22Rv1 (cell line): ENCODE measurements at regions not wholly inside any gene's neighbourhood (a gene's known extent, or its start where the extent isn't known, plus 50 kb on each side); places are given as distances from the start of the nearest gene placed in this dataset.

Source experiments
- ZFX ChIP-seq: fragments of 450-650 bp; IDR thresholded peaks from 2 replicates; pipeline ENCODE4 v1.6.1; 2017; ENCODE audit warnings: antibody characterized with exemption, borderline replicate concordance
- TF ChIP-seq, protein P1 (sequence below): fragments of 450-650 bp; IDR thresholded peaks from 2 replicates; pipeline ENCODE4 v1.5.1; 2017; ENCODE audit warnings: mild to moderate bottlenecking

DNA sequence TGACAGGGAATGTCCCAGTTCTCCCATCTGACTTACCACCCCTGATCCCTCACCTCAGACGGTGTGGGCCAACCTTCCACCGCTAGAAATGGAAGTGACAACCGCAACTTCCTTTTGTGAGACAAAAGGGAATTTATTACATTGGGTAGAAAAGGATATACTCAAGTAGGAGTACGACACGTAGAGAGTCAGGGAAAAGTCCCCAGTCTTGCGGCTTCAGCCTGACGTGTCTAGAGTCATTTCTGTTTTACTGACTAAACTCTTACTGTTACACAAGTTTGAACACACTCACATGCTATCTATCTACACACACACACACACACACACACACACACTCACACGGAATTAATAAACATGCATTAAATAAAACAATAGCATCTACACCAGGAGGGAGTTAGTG is 178.9 kb downstream of the COPRS start:
- TF ChIP-seq, protein P1, sequence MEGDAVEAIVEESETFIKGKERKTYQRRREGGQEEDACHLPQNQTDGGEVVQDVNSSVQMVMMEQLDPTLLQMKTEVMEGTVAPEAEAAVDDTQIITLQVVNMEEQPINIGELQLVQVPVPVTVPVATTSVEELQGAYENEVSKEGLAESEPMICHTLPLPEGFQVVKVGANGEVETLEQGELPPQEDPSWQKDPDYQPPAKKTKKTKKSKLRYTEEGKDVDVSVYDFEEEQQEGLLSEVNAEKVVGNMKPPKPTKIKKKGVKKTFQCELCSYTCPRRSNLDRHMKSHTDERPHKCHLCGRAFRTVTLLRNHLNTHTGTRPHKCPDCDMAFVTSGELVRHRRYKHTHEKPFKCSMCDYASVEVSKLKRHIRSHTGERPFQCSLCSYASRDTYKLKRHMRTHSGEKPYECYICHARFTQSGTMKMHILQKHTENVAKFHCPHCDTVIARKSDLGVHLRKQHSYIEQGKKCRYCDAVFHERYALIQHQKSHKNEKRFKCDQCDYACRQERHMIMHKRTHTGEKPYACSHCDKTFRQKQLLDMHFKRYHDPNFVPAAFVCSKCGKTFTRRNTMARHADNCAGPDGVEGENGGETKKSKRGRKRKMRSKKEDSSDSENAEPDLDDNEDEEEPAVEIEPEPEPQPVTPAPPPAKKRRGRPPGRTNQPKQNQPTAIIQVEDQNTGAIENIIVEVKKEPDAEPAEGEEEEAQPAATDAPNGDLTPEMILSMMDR, result no peak
- no peak for TF ChIP-seq ZFX
